D721Med (cell line): ENCODE measurements at regions not wholly inside any gene's neighbourhood (a gene's known extent, or its start where the extent isn't known, plus 50 kb on each side); places are given as distances from the start of the nearest gene placed in this dataset.

Experiments
- DNase-seq: peaks from one replicate; pipeline ENCODE4 v3.0.0; 2011; ENCODE audit warnings: low spot score; ENCODE audit not compliant: insufficient read length
- FAIRE-seq: peaks from 2 replicates; lab custom pipeline; 2011; peaks lifted over from hg19 to GRCh38; lab: Jason Lieb, UNC
- TF ChIP-seq, protein P1 (sequence below): IDR thresholded peaks from 2 replicates; pipeline ENCODE4 v1.5.1; 2012; ENCODE audit warnings: mild to moderate bottlenecking, control low read depth; ENCODE audit not compliant: insufficient read depth; ENCODE audit errors: missing control alignments

DNA sequence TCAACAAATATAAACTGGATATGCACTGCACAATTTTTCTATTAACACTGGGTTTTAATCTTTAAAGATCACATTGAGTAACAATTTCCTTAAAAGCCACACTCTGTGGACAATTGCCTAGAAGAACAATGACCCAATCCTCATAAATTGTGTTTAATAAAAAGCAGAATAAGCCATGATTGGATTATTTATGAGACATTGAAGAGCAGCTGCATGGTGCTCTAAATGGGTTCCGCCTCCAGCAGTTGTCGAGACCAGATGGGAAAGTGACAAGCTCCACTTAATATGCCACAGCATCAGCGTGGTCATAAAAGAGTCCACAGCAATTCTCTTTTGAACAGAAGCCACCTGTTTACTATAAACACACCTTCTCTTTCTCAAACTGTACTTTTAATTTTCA, 635.2 kb upstream of the FRG1 start:
- DNase-seq (no peak), FAIRE-seq (no peak)
- TF ChIP-seq, protein P1, sequence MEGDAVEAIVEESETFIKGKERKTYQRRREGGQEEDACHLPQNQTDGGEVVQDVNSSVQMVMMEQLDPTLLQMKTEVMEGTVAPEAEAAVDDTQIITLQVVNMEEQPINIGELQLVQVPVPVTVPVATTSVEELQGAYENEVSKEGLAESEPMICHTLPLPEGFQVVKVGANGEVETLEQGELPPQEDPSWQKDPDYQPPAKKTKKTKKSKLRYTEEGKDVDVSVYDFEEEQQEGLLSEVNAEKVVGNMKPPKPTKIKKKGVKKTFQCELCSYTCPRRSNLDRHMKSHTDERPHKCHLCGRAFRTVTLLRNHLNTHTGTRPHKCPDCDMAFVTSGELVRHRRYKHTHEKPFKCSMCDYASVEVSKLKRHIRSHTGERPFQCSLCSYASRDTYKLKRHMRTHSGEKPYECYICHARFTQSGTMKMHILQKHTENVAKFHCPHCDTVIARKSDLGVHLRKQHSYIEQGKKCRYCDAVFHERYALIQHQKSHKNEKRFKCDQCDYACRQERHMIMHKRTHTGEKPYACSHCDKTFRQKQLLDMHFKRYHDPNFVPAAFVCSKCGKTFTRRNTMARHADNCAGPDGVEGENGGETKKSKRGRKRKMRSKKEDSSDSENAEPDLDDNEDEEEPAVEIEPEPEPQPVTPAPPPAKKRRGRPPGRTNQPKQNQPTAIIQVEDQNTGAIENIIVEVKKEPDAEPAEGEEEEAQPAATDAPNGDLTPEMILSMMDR, result no peak

DNA sequence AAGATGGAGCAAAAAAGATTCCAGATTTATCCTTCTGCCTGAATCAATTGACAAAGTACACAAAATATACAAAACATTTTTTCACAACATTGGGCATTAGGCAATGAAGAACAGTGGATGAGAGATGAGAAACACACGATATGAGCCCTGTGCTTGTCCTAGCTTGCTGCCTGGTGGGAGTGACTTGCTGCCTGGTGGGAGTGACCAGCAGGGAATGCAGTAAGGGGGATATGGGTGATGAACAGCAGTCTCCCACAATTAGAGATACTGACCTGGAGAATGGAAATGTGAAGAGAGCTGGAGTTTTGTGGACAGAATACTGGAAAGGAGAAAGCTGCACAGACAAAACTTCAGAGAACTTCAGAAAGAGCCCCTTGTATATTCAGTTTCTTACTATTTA, 629.4 kb upstream of the FRG1 start:
- TF ChIP-seq, protein P1, result no peak
- FAIRE-seq (no peak), DNase-seq (no peak)

DNA sequence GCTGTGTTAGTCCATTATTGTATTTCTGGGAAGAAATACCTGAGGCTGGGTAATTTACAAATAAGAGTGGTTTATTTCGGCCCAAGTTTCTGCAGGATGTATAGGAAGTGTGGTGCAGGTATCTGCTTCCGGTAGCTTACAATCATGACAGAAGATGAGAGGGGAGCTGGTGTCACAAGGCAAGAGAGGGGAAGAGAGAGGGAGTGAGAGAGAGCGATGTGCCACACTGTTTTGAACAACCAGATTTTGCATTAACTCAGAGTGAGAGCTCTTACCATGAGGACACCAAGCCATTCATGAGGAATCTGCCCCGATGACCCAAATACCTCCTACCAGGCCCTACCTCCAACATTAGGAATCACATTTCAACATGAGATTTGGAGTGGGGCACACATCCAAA, 627.6 kb upstream of the FRG1 start:
- no peak for DNase-seq
- TF ChIP-seq, protein P1, result no peak
- FAIRE-seq, result no peak

DNA sequence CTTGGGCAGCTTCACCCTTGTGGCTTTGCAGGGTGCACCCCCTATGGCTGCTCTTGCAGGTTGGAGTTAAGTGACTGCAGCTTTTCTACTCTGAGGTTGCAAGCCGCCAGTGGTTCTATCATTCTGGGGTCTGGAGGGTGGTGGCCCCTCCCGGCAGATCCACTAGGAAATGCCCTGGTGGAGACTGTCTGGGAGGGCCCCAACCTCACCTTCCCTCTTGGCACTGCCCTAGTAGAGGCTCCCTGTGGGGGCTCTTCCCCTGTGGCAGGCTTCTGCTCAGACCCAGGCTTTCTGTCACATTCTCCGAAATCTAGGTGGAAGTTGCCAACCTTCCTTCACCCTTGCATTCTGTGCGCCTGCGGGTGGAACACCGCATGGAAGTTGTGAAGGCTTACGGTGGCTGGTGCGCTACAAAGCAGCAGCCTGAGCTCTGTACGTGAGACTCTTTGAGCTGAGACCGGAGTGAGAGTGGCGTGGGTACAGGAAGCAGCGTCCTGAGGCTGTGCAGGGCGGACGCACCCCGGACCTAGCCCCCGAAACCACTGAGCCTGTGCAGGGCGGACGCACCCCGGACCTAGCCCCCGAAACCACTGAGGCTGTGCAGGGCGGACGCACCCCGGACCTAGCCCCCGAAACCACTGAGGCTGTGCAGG, 626.7 kb upstream of the FRG1 start:
- TF ChIP-seq, protein P1, result no peak
- DNase-seq (no peak), FAIRE-seq (no peak)

DNA sequence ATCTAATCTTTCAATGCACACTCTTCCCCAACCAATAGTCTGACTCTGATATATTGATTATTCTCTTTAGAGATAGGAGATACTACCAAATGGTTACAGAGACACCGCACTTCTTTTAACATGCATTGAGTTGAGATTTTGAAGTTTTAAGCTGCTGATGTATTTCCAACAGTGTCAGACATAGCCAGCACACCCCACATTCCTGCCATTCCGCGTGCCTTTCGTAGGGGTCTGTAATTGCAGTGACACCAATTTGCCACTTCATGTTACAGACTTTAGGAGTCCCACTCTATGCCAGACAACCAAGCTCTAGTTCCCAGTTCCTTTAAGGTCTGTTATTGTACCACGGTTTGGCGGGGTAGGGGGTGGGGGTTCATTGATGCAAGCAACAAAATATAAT, 618.2 kb upstream of the FRG1 start:
- no peak for DNase-seq
- no peak for FAIRE-seq
- TF ChIP-seq, protein P1, result no peak

DNA sequence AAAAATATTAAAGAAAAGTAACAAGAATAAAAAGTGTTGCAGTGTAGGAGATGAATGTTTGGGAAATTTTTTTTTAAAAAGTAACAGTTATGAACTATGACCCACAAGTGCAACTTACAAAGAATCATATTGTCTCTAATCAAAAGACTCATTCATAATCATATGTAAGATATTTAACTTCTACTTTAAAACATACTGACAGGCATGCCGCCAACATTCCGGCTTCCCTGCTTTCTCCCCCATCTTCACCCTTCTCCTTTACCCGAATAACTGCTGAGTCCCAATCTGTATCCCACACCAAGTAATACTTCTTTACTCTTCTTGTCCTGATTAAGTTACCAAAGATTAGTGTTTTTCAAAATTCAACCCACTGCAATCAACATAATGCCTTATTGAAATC, 598.8 kb upstream of the FRG1 start:
- TF ChIP-seq, protein P1, result no peak
- DNase-seq, result no peak
- FAIRE-seq, result no peak

DNA sequence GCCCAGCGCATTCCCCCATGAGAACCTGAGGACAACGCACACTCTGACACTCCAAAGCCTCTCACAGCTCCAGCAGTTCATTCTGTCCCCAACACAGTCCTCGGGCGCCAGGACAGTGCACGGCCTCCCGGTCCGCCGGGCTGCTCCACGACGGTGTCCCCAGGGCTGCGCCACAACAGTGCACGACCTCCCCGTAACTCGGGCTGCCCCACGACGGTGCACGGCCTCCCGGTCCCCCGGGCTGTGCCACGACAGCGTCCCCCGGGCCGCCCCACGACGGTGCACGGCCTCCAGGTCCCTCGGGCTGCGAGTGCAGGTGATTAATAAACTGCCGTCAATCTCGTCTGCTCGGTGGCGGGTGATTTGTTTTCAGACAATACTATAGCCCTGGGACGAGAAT, 585.1 kb upstream of the FRG1 start:
- TF ChIP-seq, protein P1, result no peak
- FAIRE-seq (no peak), DNase-seq (no peak)
